GM13977 (cell line): ENCODE measurements at regions not wholly inside any gene's neighbourhood (a gene's known extent, or its start where the extent isn't known, plus 50 kb on each side); places are given as distances from the start of the nearest gene placed in this dataset.

Experiments
- DNase-seq: peaks from one replicate; pipeline ENCODE4 v3.0.0; 2012; ENCODE audit warnings: low spot score
- CTCF ChIP-seq: IDR thresholded peaks from 2 replicates; pipeline ENCODE4 v1.5.1; 2012; ENCODE audit warnings: mild to moderate bottlenecking, control low read depth; ENCODE audit not compliant: insufficient read depth; ENCODE audit errors: extremely low read depth, missing control alignments
- in situ Hi-C: fragments of 300-500 bp; cut with MboI; formaldehyde crosslinking; loops from one replicate; pipeline ENCODE4 v1.12.0; 2022; ENCODE audit warnings: low sequenced_read_pairs, low pct_unique_long_range_greater_than_20kb, mixed read lengths, inconsistent platforms; ENCODE audit not compliant: unreplicated experiment

- in situ Hi-C loops, result no loop called here
- TF ChIP-seq CTCF, result no peak
- DNase-seq, result no peak
Observed at GRCh38 chr13:103537616-103538015, 471.4 kb upstream of the SLC10A2 start.

- in situ Hi-C loops, result no loop called here
- DNase-seq, result no peak
- no peak for TF ChIP-seq CTCF
Observed at GRCh38 chr13:103531278-103531677, 465.1 kb upstream of the SLC10A2 start.

- in situ Hi-C loops, result no loop called here
- DNase-seq, result no peak
- TF ChIP-seq CTCF, result no peak
Observed at GRCh38 chr13:103528437-103528836, 462.2 kb upstream of the SLC10A2 start.

GRCh38 chr13:103525530-103525929, 459.3 kb upstream of the SLC10A2 start:
- TF ChIP-seq CTCF, result no peak
- DNase-seq, result no peak
- in situ Hi-C loops, result no loop called here

GRCh38 chr13:103523858-103524257, 457.6 kb upstream of the SLC10A2 start:
- DNase-seq, result no peak
- in situ Hi-C loops, result no loop called here
- no peak for TF ChIP-seq CTCF

- in situ Hi-C loops, result no loop called here
- no peak for DNase-seq
- no peak for TF ChIP-seq CTCF
Observed at GRCh38 chr13:103521532-103521931, 455.3 kb upstream of the SLC10A2 start.

GRCh38 chr13:103517768-103518102, 451.5 kb upstream of the SLC10A2 start:
- no peak for DNase-seq
- no peak for TF ChIP-seq CTCF
- in situ Hi-C loops, result no loop called here
